Ecto neural progenitor cell (in vitro differentiated cells): ENCODE measurements at regions not wholly inside any gene's neighbourhood (a gene's known extent, or its start where the extent isn't known, plus 50 kb on each side); places are given as distances from the start of the nearest gene placed in this dataset.
"Not testable (repeated sequence)": the region's sequence is repeated elsewhere in the genome, so short reads cannot be mapped to it uniquely, and the experiment has no call there.

Experiments used
- DNase-seq: peaks from one replicate; pipeline ENCODE4 v3.0.0-alpha.2; 2018; ENCODE audit warnings: low spot score

DNA sequence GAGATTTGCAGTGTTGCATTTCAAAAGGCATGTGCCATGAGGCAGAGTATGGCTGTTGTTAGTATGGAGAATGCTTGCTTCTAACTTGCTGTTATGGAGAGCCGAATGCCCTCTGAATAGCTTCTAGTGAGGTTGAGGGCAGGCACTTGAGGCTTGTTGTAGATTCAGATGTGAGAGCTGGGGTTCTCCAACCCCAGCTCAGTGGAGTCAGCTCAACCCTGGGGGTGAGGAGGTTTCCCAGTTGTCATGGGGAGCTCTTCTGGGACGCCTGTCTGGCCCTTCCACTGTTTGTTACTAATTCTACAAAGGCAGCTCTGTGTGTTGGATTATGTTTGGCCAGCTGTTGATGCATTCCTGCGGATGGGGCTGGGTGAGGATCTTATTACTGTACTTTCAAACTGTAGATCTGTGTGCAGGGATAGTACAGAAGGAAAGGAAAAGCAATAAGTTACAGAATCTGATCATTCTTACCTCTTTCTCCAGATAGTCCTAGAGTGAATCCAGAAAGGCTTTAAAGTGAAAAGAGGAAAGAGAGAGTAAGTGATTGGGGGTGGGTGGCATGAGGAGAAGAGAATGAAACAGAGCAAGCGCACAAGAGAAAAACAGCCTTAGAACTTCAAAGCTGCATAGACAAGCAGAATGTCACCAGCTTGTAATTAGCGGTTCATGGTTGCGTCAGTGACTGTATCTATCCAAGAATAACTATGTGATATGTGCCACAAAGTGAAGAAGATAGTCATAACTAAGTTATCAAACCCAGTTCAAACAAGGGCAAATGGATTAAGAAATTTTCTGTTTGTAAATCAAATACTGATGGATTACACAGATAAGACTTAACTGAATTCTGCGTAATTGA is 148.7 kb downstream of the PRL start:
- DNase-seq = no peak

DNA sequence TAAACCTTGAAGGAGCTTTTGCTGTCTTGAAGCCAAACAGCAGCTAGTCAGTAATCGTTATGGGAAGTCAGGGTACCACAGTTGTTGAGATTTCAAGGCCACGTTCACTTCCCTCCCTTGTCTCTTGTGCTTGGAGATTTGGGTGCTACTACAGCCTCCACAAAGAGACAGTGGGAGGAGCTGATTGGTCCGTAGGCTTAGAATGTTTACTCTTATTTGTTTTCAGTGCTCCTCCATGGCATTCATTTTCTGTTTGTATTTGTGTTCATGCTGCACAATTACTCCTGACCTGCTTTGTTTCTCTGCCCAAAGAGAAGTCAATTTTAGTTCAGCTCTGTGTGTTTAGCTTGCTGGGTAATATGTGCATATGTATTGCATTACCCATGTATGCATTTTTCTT is 147.7 kb downstream of the PRL start:
- no peak for DNase-seq

DNA sequence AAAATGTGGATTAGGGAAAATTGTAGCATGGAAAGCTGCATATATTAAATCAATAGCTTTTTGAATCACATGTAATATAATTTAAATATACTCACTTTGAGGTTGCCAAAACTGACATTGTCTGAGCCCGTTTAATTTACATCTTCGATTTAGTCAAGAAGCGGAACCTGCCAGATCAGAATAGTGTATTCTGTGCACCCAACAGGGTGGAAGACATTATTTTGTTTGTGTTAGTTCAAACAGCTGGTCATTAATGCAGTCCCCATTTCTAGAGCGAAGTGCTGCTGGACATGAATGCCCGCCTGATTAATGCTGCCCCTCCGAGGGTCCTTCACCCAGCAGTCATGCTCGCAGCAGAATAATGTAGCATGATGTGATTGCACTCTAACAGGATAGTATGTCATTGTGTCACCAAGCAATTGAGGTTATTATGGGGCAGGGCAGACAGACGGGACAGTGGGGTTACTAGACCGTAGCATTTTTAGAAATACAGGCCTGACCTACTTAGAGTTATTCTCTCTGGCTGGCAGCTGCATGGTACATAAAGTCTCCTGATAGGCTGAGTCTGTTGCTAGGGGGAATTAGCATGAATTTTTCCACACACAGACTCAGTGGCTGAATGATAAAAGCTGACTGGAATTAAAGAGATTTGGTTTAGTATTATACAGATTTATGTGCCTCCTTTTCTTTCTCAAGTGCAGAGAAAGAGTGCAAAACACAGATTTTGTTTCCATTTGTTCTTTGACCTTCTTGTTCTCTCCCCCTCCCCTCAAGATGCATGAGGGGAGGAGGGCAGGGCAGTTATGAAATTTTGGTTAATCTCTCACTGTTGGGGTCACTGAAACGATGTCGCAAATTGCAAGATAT is 147.1 kb downstream of the PRL start:
- no peak for DNase-seq

DNA sequence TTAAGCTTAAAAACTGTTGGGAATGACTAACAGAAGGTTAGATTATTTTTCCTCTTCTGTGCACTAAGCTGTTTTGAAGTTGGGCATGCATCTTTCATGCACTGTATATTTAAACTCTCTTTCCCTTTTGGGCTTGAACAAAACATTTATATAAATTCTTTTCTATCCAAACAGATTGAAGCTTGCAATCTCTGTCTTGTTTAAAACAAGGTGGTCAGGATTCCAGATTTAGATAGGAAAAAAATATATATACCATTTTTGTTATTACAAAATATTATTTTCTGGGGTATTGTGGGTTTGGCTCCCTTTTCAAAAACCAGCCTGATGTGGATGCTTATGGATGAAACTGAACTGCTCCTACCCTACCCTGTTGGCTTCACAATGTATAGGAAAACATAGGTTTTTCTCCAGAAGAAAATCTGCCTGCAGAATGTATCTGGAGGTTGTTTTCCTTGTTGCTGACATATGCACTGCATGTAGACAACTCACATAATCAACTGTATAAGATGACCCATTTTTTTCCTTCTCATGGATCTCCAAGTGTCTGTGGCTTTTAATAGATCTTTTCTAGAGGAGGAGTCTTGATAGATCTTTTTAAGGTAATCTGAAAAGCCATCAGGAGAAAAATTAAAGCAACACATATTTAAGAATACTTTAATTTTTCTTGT is 146.3 kb downstream of the PRL start:
- DNase-seq = no peak

DNA sequence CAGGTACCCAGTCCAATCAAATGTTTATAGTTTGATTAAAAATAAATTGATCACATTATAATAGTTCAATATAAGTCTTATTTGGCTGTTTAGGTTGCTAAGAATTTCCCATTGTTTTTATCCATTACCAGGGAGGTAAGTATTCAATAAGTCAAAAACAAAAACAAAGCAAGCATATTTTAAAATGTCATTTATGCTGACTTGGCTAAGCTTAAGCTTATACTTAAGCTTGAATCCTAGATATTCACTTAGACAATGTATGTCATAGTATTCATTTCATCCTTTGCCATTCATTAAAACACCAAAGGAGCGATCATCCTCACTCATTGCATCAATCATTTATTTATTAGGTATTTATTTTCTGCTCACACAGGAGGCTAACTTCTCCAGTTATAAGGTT is 144.9 kb downstream of the PRL start:
- DNase-seq = no peak

DNA sequence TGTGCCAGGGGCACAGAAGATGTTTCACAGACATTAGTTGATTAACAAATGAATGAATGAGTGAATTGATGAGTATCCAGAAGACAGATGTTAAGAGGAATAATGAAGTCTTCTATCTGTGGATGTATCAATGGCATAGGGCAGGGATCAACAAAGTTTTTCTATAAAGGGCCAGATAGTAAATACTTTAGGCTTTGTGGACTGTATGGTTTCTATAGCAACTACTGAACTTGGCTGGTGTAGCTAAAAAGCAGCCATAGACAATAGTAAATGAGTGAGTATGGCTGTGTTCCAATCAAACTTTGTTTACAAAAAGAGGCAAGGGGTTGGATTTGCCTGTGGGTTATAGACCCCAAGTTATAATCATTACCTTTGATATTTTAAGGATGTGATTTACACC is 144.0 kb downstream of the PRL start:
- DNase-seq = no peak

DNA sequence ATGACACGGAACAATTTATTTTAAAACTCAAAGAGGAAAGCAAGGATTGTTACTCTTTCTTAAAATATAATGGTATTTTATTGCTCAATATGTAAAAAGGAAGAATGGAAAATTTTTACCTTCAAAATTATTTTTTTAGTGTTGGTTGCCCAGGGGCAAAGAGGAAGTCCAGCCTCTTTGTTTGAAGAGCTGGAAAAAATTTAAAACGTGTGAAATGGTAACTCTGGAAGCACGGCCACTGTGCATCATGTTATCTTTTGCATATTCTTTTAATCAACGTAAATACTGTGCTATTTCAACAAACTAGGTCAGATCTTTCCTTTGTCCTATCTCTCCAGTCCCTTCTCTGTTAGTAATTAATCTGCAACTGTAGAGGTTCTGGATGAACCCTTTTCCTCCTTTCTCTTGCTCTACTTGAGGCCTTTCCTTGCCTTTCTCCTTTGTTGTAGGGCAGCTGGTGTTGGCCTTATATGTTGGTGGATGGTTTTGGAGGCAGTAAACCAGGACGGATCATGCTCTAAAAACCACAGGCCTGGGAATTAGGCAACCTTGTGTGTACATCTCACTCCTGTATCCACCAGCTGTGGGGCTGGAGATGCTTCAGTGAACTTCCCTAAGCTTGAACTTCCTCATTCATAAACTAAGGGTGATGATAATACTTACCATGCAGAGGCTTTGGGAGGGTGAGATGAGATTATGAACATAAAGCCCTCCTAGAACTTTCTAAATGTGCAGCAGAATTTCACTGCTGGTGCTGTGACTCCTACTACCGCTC is 143.3 kb downstream of the PRL start:
- DNase-seq = no peak

DNA sequence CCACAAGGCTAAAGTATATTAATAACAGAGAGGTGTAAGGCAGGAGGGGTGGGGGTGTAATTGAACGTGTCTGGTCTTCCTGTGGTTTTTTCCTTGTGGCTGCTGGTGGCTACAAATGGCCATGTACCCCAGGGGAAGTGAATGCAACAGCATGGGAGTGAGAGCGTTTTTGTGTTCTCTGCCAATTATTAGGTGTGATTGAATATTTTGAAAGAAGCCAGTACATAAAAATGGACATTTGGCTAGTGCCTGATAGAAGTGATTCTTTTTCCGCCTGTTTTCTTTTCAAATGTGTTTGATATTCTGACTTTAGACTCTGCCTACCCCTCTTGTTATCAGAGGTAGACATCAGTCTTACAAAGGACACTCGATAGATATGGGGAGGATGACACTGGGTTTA is 141.3 kb downstream of the PRL start:
- DNase-seq = no peak

DNA sequence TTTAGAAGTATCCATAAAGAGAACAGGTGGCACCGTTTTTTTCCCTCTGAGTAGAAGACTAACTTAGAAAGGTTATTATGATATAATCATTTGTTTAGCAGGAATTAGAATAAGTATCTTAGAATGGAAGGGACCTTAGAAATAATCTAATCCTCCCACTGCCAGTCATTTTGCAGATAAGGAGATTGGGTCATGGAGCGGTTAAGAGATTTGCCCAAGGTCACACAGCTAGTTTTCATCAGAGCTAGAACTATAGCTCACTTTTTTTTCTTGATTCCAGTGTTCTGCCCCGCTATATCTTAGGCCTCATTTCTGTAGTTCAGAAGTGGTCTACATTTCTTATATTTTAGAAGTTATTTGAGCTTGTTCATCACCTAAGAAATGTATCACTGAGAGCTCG is 139.6 kb downstream of the PRL start:
- no peak for DNase-seq

DNA sequence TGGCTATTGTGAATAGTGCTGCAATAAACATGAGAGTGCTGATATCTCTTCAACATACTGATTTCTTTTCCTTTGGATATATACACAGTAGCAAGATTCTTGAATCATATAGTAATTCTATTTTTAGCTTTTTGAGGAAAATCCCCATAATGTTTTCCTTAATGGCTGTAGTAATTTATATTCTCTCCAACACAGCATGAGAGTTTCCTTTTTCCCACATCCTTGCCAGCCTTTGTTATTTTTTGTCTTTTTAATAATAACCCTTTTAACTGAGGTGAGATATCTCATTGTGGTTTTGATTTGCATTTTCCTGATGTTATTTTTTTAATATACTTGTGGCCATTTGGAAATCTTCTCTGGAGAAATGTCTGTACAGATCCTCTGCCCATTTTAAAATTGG is 132.6 kb downstream of the PRL start:
- DNase-seq = no peak

DNA sequence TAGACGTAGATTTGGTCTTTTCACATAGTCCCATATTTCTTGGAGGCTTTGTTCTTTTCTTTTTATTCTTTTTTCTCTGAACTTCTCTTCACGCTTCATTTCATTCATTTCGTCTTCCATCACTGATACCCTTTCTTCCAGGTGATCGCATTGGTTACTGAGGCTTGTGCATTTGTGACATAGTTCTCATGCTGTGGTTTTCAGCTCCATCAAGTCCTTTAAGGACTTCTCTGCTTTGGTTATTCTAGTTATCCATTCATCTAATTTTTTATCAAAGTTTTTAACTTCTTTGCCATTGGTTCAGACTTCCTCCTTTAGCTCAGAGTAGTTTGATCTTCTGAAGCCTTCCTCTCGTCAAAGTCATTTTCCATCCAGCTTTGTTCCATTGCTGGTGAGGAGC is 125.8 kb downstream of the PRL start:
- not testable (repeated sequence) for DNase-seq

DNA sequence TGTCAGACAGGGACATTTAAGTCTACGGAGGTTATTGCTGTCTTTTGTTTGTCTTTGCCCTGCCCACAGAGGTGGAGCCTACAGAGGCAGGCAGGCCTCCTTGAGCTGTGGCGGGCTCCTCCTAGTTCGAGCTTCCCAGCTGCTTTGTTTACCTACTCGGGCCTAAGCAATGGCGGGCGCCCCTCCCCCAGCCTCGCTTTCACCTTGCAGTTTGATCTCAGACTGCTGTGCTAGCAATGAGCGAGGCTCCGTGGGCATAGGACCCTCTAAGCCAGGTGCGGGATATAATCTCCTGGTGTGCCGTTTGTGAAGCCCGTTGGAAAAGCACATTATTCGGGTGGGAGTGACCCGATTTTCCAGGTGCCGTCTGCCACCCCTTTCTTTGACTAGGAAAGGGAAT is 125.0 kb downstream of the PRL start:
- DNase-seq = not testable (repeated sequence)

DNA sequence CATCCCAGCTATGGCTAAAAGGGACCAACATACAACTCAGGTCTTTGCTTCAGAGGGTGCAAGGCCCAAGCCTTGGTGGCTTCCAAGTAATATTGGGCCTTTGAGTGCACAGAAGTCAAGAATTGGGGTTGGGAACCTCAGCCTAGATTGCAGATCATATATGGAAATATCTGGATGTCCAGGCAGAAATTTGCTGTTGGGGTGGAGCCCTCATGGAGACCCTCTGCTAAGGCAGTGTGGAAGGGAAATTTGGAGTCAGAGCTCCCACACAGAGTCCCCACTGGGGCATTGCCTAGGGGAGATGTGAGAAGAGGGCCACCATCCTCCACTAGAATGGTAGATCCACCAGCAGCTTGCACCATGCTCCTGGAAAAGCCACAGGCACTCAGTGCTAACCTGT is 123.5 kb downstream of the PRL start:
- no peak for DNase-seq

DNA sequence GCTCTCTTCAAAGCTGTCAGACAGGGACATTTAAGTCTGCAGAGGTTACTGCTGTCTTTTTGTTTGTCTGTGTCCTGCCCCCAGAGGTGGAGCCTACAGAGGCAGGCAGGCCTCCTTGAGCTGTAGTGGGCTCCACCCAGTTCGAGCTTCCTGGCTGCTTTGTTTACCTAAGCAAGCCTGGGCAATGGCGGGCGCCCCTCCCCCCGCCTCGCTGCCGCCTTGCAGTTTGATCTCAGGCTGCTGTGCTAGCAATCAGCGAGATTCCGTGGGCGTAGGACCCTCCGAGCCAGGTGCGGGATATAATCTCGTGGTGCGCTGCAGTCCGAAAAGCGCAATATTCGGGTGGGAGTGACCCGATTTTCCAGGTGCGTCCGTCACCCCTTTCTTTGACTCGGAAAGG is 116.6 kb downstream of the PRL start:
- not testable (repeated sequence) for DNase-seq

DNA sequence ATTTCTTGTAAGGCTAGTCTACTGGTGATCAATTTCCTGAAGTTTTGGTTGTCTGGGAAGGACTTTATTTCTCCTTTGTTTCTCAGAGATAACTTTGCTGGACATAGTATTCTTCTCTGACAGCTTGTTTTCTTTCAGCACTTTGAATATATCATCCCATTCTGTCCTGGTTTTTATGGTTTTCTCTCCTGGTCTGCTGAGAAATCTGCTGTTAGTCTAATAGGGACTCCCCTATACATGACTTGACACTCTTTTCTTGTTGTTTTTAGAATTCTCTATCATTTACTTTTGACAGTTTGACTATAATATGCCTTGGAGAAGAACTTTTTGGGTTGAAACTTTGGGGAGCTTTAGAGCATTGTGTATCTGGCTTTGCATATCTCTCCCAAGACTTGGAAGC is 112.5 kb downstream of the PRL start:
- DNase-seq = no peak

DNA sequence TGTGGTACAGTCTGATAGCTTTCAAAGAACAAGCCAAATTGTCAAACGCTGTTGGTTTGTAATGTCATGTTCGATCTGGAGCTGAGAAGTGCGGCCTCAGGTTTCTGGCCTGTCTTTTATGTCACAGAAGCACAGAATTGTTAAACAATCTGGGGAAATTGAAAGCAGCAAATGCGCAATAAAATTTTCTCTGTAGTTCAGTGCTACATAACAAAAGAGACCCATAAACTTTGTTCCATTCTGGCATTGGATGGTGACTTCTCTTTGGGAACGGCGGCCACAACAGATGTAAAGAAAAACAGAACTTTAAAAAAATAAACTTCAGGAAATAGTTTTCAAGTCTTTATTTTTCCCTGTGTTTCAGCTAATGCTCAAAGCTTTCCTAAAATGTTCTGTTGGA is 106.9 kb downstream of the PRL start:
- no peak for DNase-seq

DNA sequence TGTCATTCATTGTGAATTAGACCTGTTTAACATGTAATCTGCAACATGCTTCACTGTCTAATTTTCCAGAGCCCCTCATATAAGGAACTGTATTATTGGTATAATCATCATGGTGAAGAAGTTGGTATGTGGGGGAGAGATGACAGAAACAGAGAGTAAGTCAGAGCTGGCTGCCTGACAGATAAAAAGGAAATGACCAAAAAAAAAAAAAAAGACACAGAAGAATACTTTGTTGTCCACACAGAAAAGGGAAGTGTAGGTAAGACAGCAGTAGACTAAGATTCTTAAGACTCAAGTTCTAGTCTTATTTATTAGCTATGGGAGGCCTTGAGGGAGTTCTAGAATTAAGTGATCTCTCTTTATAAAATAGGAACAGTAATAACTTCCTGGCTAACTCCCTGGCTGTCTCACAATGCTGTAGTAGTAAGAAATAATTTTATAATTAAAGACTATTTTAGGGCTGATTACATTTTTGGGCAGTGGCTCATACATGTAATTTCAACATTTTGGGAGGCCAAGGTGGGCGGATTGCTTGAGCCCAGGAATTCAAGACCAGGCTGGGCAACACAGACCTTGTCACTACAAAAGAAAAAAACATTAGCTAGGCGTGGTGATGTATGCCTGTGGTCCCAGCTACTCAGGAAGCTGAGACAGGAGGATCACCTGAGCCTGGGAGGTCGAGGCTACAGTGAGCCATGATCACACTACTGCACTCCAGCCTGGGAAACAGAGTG is 102.5 kb downstream of the PRL start:
- DNase-seq = no peak

DNA sequence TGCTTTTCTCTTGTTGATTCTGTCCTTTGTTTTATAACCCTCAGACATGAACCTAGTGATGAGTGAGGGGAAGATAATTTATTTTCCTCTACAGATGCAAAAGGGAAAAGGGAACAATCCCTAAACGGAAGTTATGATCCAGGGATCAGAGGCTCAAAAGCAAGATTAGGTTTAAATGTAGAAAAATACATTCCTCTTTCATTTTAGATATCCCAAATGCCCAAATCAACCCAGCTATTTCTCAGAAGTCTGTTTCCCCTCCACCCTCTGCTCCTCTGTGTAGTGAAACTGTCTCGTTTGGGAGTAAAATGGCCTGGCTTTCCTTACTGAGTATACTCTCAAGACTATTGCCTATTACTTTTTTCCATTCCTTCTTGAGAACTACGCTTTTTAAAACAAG is 97.1 kb downstream of the PRL start:
- no peak for DNase-seq

DNA sequence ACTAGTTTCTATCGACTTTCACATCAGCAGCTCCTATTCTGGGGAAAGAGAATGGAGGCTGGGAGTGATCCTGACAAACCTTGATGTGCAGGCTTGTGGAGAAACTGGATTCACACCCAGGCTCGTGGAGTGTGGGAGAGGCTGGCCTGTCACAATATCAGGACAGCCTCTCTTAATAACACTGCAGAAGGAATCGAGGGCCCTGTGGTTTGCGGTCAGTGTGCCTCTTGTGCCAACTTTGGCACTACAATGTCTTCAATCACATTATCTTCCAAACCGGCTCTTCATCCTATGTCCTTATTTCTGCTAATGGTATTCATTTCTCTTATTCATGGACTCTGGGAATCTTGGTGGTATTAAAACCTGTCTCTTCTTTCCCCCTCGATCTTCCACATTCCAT is 92.7 kb downstream of the PRL start:
- no peak for DNase-seq

DNA sequence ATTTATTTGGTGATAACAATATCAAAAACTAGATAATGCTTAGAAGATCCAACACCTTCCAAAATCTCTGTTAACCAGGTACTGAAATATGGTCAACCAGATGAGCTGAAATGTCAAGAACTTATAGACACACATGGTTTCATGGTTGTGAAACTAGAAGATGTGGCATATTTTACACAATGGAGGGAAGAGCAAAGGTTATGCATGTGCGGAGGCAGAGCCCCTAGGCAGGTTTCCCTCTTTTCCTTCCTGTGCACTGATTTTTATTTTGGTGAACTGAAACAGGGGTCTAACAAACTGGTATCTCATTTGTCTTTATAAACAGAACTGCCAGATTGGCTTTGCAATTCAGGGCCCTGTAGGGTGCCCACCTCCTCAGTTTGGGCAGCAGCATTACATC is 91.6 kb downstream of the PRL start:
- DNase-seq = no peak

DNA sequence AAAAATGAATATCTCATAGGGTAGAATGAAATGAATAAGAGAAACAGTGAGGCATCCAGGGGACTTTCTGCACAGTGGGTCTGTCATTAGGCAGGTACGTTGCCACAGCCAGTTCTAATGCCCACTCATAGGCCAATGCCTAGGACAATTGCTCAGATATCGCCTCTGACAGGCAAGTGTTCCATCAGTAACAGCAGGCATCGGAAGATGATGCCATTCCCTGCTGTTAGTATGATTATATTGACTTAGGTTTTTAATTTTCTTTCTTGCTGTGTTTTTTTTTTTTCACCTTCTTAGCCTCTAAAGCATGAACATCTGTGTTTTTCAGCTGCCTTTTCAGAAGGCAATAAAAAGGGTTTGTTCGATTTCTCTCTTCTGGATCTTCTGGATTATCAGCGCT is 90.7 kb downstream of the PRL start:
- no peak for DNase-seq
